ENCODE measurements at regions not wholly inside any gene's neighbourhood (a gene's known extent, or its start where the extent isn't known, plus 50 kb on each side); places are given as distances from the start of the nearest gene placed in this dataset.
"Not testable (repeated sequence)": the region's sequence is repeated elsewhere in the genome, so short reads cannot be mapped to it uniquely, and the experiment has no call there.

DNA sequence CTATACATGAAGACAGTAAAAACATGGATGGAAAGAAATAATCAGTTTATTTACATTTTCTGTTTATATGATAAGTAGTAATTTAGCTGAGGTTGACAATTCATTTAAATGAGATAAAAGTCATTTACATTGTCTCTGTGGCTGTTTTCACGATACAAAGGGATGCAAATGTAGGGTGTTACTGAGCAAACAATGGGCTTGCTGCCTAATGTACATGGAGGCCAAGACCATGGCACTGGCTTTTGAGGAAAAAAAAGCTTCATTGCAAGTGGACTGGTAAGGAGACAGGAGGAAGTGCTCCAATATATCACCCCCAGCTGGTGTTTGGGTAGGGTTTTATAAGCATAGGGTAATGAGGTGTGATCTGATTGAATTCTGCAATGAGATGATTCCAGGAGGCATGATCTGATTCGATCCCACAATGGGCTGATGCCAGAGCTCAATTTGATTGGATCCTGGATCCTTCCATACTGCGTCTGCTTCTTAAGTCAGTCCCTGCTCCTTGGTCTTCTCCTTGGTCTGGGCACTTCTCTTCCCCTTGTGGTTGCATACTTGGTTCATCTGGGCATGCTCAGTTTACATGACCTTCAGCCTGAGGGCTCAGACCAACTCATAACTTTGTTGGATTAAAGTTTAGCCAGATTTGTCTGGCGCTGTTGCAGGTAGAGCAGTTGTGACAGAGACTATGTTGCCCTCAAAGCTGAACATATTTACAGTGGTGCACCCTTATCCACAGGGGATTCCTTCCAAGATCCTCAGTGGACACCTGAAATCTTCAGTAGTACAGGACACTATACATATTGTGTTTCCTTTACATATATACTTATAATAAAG lies 181.2 kb downstream of the SPATA31A6 start:
- TF ChIP-seq, protein P1, sequence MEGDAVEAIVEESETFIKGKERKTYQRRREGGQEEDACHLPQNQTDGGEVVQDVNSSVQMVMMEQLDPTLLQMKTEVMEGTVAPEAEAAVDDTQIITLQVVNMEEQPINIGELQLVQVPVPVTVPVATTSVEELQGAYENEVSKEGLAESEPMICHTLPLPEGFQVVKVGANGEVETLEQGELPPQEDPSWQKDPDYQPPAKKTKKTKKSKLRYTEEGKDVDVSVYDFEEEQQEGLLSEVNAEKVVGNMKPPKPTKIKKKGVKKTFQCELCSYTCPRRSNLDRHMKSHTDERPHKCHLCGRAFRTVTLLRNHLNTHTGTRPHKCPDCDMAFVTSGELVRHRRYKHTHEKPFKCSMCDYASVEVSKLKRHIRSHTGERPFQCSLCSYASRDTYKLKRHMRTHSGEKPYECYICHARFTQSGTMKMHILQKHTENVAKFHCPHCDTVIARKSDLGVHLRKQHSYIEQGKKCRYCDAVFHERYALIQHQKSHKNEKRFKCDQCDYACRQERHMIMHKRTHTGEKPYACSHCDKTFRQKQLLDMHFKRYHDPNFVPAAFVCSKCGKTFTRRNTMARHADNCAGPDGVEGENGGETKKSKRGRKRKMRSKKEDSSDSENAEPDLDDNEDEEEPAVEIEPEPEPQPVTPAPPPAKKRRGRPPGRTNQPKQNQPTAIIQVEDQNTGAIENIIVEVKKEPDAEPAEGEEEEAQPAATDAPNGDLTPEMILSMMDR (IDR thresholded peaks at IDR 0.05) = not testable (repeated sequence)
- TF ChIP-seq POLR2A (IDR thresholded peaks at IDR 0.05) = not testable (repeated sequence)

Measured in Peyer's patch (tissue), 4 donors.